Neural cell (in vitro differentiated cells): ENCODE measurements at regions not wholly inside any gene's neighbourhood (a gene's known extent, or its start where the extent isn't known, plus 50 kb on each side); places are given as distances from the start of the nearest gene placed in this dataset.

Experiments
- H2AFZ ChIP-seq: fragments of 200-600, 300-800 bp; sonication (generic), shearing (Covaris generic); 2 replicates; pipeline ENCODE4 v1.6.0; 2014; ENCODE audit warnings: low read depth, mild to moderate bottlenecking, antibody characterized with exemption, low read length, moderate library complexity
- H3F3A ChIP-seq: fragments of 200-600 bp; shearing (Covaris generic); 2 replicates; pipeline ENCODE4 v1.6.1; 2016; ENCODE audit warnings: mild to moderate bottlenecking, moderate library complexity, mixed read lengths, antibody characterized with exemption, low read length; ENCODE audit not compliant: insufficient read depth, poor library complexity, severe bottlenecking
- H3K27ac ChIP-seq: fragments of 200-600, 300-800 bp; sonication (generic), shearing (Covaris generic); 2 replicates; pipeline ENCODE4 v1.5.1; 2014; ENCODE audit warnings: mild to moderate bottlenecking, low read length, moderate library complexity
- H3K27me3 ChIP-seq: fragments of 300-800, 200-600 bp; sonication (generic), shearing (Covaris generic); 2 replicates; pipeline ENCODE4 v1.6.0; 2014; ENCODE audit warnings: mild to moderate bottlenecking, low read depth, low read length, moderate library complexity; ENCODE audit not compliant: insufficient read depth
- H3K36me3 ChIP-seq: fragments of 300-800, 200-600 bp; sonication (generic), shearing (Covaris generic); 2 replicates; pipeline ENCODE4 v1.5.1; 2014; ENCODE audit warnings: mild to moderate bottlenecking, antibody characterized with exemption, low read length, moderate library complexity; ENCODE audit not compliant: insufficient read depth
- H3K4me2 ChIP-seq: fragments of 300-800, 200-600 bp; sonication (generic), shearing (Covaris generic); 2 replicates; pipeline ENCODE4 v1.6.0; 2014; ENCODE audit warnings: mild to moderate bottlenecking, low read length
- H3K4me3 ChIP-seq: fragments of 300-800, 200-600 bp; sonication (generic), shearing (Covaris generic); 2 replicates; pipeline ENCODE4 v1.5.1; 2014; ENCODE audit warnings: mild to moderate bottlenecking, low read length, moderate library complexity
- H3K79me2 ChIP-seq: fragments of 200-600 bp; shearing (Covaris generic); replicated peaks from 2 replicates; pipeline ENCODE4 v1.6.0; 2014; ENCODE audit warnings: mild to moderate bottlenecking, low read length, moderate library complexity; ENCODE audit not compliant: insufficient read depth
- H3K9ac ChIP-seq: fragments of 300-800, 200-600 bp; sonication (generic), shearing (Covaris generic); 2 replicates; pipeline ENCODE4 v1.6.1; 2016; ENCODE audit warnings: mild to moderate bottlenecking, low read length, mixed read lengths
- H3K9me2 ChIP-seq: fragments of 200-600 bp; shearing (Covaris generic); 2 replicates; pipeline ENCODE4 v1.6.1; 2016; ENCODE audit warnings: mild to moderate bottlenecking, low read length, mixed read lengths; ENCODE audit not compliant: insufficient read depth
- H3K9me3 ChIP-seq: fragments of 200-600, 300-800 bp; sonication (generic), shearing (Covaris generic); 2 replicates; pipeline ENCODE4 v1.6.1; 2016; ENCODE audit warnings: mild to moderate bottlenecking, mixed run types, low read length, moderate library complexity, mixed read lengths
- H4K20me1 ChIP-seq: fragments of 200-600 bp; shearing (Covaris generic); 2 replicates; pipeline ENCODE4 v1.6.1; 2016; ENCODE audit warnings: mild to moderate bottlenecking, mixed run types; ENCODE audit not compliant: insufficient read depth
- EP300 ChIP-seq: fragments of 450-650 bp; conservative IDR thresholded peaks from 2 replicates; pipeline ENCODE4 v1.6.1; 2014; ENCODE audit warnings: antibody characterized with exemption, mild to moderate bottlenecking, moderate library complexity; ENCODE audit not compliant: poor library complexity, severe bottlenecking
- MXI1 ChIP-seq: fragments of 450-650 bp; conservative IDR thresholded peaks from 2 replicates; pipeline ENCODE4 v1.6.1; 2014; ENCODE audit warnings: antibody characterized with exemption, mild to moderate bottlenecking; ENCODE audit not compliant: poor library complexity, severe bottlenecking
- POLR2AphosphoS5 ChIP-seq: IDR thresholded peaks from 2 replicates; pipeline ENCODE4 v1.6.1; 2012
- RAD21 ChIP-seq: fragments of 450-650 bp; conservative IDR thresholded peaks from 2 replicates; pipeline ENCODE4 v1.6.1; 2014; ENCODE audit warnings: antibody characterized with exemption, mild to moderate bottlenecking, moderate library complexity
- SMC3 ChIP-seq: fragments of 450-650 bp; conservative IDR thresholded peaks from 2 replicates; pipeline ENCODE4 v1.6.1; 2014; ENCODE audit warnings: antibody characterized with exemption, mild to moderate bottlenecking, moderate library complexity; ENCODE audit not compliant: poor library complexity
- TAF1 ChIP-seq: IDR thresholded peaks from 2 replicates; pipeline ENCODE4 v1.6.1; 2012; ENCODE audit warnings: low read depth
- TF ChIP-seq, protein P1 (sequence below): IDR thresholded peaks from 2 replicates; pipeline ENCODE4 v1.6.1; 2012; ENCODE audit warnings: borderline replicate concordance
- TF ChIP-seq, protein P2 (sequence below): fragments of 450-650 bp; IDR thresholded peaks from 2 replicates; pipeline ENCODE4 v1.5.1; 2014; ENCODE audit warnings: antibody characterized with exemption, mild to moderate bottlenecking, moderate library complexity; ENCODE audit not compliant: poor library complexity, severe bottlenecking

DNA sequence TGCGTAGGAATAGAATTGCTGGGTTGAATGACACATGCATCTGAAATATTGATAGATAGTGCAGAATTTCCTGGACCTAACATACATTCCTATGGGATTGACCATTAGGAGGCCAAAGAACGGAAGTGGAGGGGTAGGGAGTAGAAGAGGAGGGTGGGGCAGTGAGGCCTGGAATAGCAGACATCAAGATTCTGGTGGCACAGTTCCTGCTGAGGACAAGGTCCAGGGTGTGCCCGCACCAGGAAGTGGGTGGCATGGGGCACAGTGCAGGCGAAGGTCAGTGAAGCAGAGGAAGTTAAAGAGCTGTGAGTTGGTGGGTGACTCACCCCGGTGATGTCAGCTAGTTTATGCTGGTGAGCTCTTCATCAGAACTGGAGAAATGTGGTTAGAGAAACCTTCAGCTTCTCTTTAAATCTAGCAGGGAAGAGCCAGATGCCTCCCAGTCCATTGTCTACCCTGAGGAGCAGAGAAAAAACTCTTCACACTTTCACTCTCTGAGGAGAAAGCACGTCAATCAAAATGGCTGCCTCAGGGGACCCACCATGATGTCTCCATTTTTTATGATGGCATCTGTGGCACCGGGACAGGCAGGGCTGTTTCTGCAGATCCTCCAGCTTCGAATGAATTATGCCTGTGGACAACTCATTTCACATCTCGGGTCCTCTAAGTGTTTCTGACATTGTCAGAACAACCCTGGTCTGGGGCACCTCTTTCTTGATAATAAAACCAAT, 55.9 kb upstream of the CTLA4 start:
- Histone ChIP-seq H3K9me3 (no peaks in the 10 kb centered on the region), H3K9ac (no peak overlapping the region), H3K27ac (no peak overlapping the region), H3F3A (no peaks in the 10 kb centered on the region), H3K36me3 (no peaks in the 10 kb centered on the region), H4K20me1 (no peaks in the 10 kb centered on the region), H3K4me3 (no peak overlapping the region), H3K79me2 (no peaks in the 10 kb centered on the region), H3K27me3 (no peaks in the 10 kb centered on the region), H2AFZ (no peak overlapping the region), H3K9me2 (no peaks in the 10 kb centered on the region), H3K4me2 (no peak overlapping the region)
- no peak for TF ChIP-seq RAD21

DNA sequence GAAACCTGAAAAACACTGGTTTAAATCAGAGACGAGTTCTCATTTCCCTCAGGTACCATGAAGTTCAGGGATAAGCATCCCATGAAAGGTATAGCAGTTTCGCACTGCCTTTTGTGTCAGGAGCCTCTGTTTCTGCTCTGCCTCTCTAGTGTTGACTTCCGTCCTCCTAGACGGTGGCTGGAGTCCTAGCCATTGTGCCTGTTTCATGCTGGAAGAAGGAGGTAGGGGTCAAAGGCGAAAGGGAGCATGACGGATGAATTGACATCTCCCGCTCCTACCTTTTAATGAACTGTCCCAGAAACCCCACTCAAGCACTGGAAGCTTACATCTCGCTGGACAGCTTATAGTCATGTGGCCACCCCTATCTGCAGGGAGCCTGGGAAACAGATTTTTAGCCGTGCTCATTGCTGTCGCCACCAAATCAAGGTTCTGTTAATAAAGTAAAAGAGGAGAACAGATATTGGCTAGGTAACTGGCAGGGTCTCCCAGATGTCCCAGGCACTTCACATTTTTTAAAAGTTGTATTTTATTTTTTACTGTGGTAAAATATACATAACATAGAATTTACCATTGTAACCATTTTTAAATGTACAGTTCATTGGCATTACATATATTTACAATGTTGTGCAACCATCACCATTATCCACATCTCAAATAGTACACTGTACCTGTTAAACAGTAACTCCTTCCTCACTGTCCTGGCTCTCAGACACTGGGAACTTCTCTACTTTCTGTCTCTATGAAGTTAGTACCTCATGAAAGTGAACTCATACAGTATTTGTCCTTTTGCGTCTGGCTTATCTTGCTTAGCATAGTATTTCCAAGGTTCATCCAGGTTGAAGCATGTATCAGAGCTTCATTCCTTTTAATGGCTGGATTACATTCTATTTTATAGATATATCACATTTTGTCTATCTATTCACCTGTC, 55.0 kb upstream of the CTLA4 start:
- no peak for TF ChIP-seq SMC3
- no peak for TF ChIP-seq RAD21
- no peak for TF ChIP-seq TAF1
- TF ChIP-seq, protein P1, sequence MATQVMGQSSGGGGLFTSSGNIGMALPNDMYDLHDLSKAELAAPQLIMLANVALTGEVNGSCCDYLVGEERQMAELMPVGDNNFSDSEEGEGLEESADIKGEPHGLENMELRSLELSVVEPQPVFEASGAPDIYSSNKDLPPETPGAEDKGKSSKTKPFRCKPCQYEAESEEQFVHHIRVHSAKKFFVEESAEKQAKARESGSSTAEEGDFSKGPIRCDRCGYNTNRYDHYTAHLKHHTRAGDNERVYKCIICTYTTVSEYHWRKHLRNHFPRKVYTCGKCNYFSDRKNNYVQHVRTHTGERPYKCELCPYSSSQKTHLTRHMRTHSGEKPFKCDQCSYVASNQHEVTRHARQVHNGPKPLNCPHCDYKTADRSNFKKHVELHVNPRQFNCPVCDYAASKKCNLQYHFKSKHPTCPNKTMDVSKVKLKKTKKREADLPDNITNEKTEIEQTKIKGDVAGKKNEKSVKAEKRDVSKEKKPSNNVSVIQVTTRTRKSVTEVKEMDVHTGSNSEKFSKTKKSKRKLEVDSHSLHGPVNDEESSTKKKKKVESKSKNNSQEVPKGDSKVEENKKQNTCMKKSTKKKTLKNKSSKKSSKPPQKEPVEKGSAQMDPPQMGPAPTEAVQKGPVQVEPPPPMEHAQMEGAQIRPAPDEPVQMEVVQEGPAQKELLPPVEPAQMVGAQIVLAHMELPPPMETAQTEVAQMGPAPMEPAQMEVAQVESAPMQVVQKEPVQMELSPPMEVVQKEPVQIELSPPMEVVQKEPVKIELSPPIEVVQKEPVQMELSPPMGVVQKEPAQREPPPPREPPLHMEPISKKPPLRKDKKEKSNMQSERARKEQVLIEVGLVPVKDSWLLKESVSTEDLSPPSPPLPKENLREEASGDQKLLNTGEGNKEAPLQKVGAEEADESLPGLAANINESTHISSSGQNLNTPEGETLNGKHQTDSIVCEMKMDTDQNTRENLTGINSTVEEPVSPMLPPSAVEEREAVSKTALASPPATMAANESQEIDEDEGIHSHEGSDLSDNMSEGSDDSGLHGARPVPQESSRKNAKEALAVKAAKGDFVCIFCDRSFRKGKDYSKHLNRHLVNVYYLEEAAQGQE, result no peak
- TF ChIP-seq, protein P2, sequence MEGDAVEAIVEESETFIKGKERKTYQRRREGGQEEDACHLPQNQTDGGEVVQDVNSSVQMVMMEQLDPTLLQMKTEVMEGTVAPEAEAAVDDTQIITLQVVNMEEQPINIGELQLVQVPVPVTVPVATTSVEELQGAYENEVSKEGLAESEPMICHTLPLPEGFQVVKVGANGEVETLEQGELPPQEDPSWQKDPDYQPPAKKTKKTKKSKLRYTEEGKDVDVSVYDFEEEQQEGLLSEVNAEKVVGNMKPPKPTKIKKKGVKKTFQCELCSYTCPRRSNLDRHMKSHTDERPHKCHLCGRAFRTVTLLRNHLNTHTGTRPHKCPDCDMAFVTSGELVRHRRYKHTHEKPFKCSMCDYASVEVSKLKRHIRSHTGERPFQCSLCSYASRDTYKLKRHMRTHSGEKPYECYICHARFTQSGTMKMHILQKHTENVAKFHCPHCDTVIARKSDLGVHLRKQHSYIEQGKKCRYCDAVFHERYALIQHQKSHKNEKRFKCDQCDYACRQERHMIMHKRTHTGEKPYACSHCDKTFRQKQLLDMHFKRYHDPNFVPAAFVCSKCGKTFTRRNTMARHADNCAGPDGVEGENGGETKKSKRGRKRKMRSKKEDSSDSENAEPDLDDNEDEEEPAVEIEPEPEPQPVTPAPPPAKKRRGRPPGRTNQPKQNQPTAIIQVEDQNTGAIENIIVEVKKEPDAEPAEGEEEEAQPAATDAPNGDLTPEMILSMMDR, result no peak
- Histone ChIP-seq H3K9me2 (no peaks in the 10 kb centered on the region), H3K9me3 (no peaks in the 10 kb centered on the region), H3K27ac (no peak overlapping the region), H3K4me3 (no peak overlapping the region), H2AFZ (no peak overlapping the region), H3K4me2 (no peak overlapping the region), H3K27me3 (no peaks in the 10 kb centered on the region), H3K9ac (no peak overlapping the region), H3K79me2 (no peaks in the 10 kb centered on the region), H3F3A (no peaks in the 10 kb centered on the region), H4K20me1 (no peaks in the 10 kb centered on the region), H3K36me3 (no peaks in the 10 kb centered on the region)

DNA sequence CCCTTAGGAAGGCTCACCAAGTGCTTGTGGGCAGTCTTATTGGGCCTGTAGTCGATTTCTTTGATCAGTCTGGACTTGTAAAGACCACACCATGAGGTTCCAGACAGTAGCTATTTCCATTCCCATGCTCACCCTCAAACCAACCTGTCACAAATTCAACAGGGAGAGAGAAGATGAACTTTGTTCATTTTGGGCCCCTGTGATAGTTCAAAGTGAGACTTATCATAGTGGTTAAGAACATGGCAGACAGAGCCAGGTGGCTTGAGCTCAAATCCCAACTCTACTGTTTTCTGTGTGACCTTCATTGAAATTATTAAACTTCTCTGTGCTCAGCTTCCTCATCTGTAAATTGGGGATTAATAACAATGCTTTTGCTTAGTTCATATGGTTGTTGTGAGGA, 53.9 kb upstream of the CTLA4 start:
- H3K9ac ChIP-seq, result no peak overlapping the region
- H3K4me3 ChIP-seq, result no peak overlapping the region
- H3F3A ChIP-seq, result no peaks in the 10 kb centered on the region
- H3K27me3 ChIP-seq, result no peaks in the 10 kb centered on the region
- no peaks in the 10 kb centered on the region for H3K79me2 ChIP-seq
- no peaks in the 10 kb centered on the region for H3K9me2 ChIP-seq
- no peaks in the 10 kb centered on the region for H3K9me3 ChIP-seq
- no peaks in the 10 kb centered on the region for H4K20me1 ChIP-seq
- H2AFZ ChIP-seq, result no peak overlapping the region
- no peaks in the 10 kb centered on the region for H3K36me3 ChIP-seq
- H3K27ac ChIP-seq, result no peak overlapping the region
- H3K4me2 ChIP-seq, result no peak overlapping the region
- TF ChIP-seq EP300 (no peak), MXI1 (no peak), SMC3 (no peak), RAD21 (no peak), POLR2AphosphoS5 (no peak)
- TF ChIP-seq, protein P1, result no peak
- TF ChIP-seq, protein P2, result no peak
